A673 (cell line): ENCODE measurements at regions not wholly inside any gene's neighbourhood (a gene's known extent, or its start where the extent isn't known, plus 50 kb on each side); places are given as distances from the start of the nearest gene placed in this dataset.

Source experiments
- BruUV-seq: library from RNA; stranded (reverse); fragments of 400-500 nt; replicated peaks from 2 replicates; lab custom pipeline; 2021; lab: Mats Ljungman, UMichigan
- CTCF ChIA-PET: fragments of 300-600 bp; sonication (Branson Sonifier 250); formaldehyde crosslinking; loops from one replicate; lab custom pipeline; 2022; ENCODE audit warnings: antibody characterized with exemption; lab: Charles Lee
- POLR2A ChIA-PET: fragments of 300-600 bp; sonication (Branson Sonifier 250); formaldehyde crosslinking; loops from one replicate; lab custom pipeline; 2022; ENCODE audit warnings: antibody characterized with exemption; ENCODE audit not compliant: low non-redundant PET; lab: Charles Lee
- DNase-seq: peaks from one replicate; pipeline ENCODE4 v3.0.0-alpha.2; 2015; ENCODE audit warnings: low spot score
- H3K27ac ChIP-seq: fragments of 200-600 bp; sonication (generic); 2 replicates; pipeline ENCODE4 v1.5.1; 2016; ENCODE audit warnings: mixed run types, low read depth, mild to moderate bottlenecking, mixed read lengths, antibody characterized with exemption, low read length; ENCODE audit not compliant: poor library complexity, severe bottlenecking
- H3K27me3 ChIP-seq: fragments of 200-600 bp; sonication (generic); replicated peaks from 2 replicates; pipeline ENCODE4 v1.6.1; 2017; ENCODE audit warnings: mixed run types, low read depth, mild to moderate bottlenecking, mixed read lengths, antibody characterized with exemption, low read length; ENCODE audit not compliant: insufficient read depth, poor library complexity
- H3K36me3 ChIP-seq: fragments of 200-600 bp; sonication (generic); 2 replicates; pipeline ENCODE4 v1.6.1; 2016; ENCODE audit warnings: mixed run types, mild to moderate bottlenecking, mixed read lengths, antibody characterized with exemption, low read length; ENCODE audit not compliant: insufficient read depth, poor library complexity, severe bottlenecking
- H3K4me1 ChIP-seq: fragments of 200-600 bp; sonication (generic); 2 replicates; pipeline ENCODE4 v1.6.1; 2017; ENCODE audit warnings: mixed run types, mild to moderate bottlenecking, mixed read lengths, antibody characterized with exemption, low read length; ENCODE audit not compliant: insufficient read depth, poor library complexity, severe bottlenecking
- H3K4me3 ChIP-seq: fragments of 200-600 bp; sonication (generic); 2 replicates; pipeline ENCODE4 v1.5.1; 2016; ENCODE audit warnings: low read depth, mixed run types, mild to moderate bottlenecking, mixed read lengths, low read length; ENCODE audit not compliant: poor library complexity, severe bottlenecking
- H3K9me3 ChIP-seq: fragments of 200-600 bp; sonication (generic); 2 replicates; pipeline ENCODE4 v1.6.1; 2016; ENCODE audit warnings: mixed run types, low read depth, mild to moderate bottlenecking, mixed read lengths, antibody characterized with exemption, low read length; ENCODE audit not compliant: poor library complexity, severe bottlenecking
- EZH2 ChIP-seq: fragments of 200-600 bp; sonication (generic); IDR thresholded peaks from 2 replicates; pipeline ENCODE4 v1.6.1; 2017; ENCODE audit warnings: borderline replicate concordance, low read depth, mild to moderate bottlenecking, mixed read lengths, antibody characterized with exemption, low read length; ENCODE audit not compliant: poor library complexity, severe bottlenecking
- intact Hi-C: fragments of 100-400 bp; cut with micrococcal nuclease; formaldehyde crosslinking; loops from one replicate; pipeline ENCODE4 v1.10.0; 2022; ENCODE audit not compliant: unreplicated experiment
- TF ChIP-seq, protein P1 (sequence below): fragments of 300-800, 200-600 bp; sonication (generic); conservative IDR thresholded peaks from 2 replicates; pipeline ENCODE4 v1.5.1; 2017; ENCODE audit warnings: low read depth, mild to moderate bottlenecking, antibody characterized with exemption, low read length, moderate library complexity, mixed read lengths

DNA sequence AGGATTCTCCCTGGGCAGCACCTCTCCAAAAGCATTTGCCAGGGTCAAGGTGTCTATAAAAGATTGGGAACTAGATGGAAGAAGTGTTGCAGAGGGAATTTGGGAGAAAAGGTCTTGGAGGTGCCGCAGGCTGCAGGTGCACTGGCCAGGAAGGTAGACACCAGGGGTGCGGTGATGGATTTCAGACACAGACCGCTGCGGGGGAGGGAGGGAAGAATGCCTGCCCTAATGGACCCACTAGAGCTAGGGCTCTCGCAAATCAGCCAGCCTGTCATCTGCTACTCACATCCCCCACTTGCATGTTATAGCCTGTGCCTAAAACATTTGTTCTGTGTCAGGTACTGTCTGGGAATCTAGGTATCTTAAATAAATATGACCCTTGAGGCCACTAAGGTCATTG is 193.6 kb upstream of the SLC24A3 start:
- TF ChIP-seq EZH2, result no peak
- TF ChIP-seq, protein P1, sequence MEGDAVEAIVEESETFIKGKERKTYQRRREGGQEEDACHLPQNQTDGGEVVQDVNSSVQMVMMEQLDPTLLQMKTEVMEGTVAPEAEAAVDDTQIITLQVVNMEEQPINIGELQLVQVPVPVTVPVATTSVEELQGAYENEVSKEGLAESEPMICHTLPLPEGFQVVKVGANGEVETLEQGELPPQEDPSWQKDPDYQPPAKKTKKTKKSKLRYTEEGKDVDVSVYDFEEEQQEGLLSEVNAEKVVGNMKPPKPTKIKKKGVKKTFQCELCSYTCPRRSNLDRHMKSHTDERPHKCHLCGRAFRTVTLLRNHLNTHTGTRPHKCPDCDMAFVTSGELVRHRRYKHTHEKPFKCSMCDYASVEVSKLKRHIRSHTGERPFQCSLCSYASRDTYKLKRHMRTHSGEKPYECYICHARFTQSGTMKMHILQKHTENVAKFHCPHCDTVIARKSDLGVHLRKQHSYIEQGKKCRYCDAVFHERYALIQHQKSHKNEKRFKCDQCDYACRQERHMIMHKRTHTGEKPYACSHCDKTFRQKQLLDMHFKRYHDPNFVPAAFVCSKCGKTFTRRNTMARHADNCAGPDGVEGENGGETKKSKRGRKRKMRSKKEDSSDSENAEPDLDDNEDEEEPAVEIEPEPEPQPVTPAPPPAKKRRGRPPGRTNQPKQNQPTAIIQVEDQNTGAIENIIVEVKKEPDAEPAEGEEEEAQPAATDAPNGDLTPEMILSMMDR, result no peak
- H3K27ac ChIP-seq, result no peak overlapping the region
- H3K36me3 ChIP-seq, result no peaks in the 10 kb centered on the region
- no peaks in the 10 kb centered on the region for H3K9me3 ChIP-seq
- intact Hi-C loops, result no loop called here
- ChIA-PET POLR2A (no interaction called here), CTCF (no interaction called here)
- BruUV-seq, result no TSS peak
- H3K27me3 ChIP-seq, result no peaks in the 10 kb centered on the region
- H3K4me1 ChIP-seq, result no peaks in the 10 kb centered on the region
- no peak for DNase-seq
- H3K4me3 ChIP-seq, result no peak overlapping the region

- Histone ChIP-seq H3K4me1 (no peaks in the 10 kb centered on the region), H3K27me3 (no peaks in the 10 kb centered on the region), H3K36me3 (no peaks in the 10 kb centered on the region), H3K4me3 (no peak overlapping the region), H3K9me3 (no peaks in the 10 kb centered on the region), H3K27ac (no peak overlapping the region)
- no peak for TF ChIP-seq EZH2
- TF ChIP-seq, protein P1, result peak; percentile 38
- BruUV-seq, result no TSS peak
- POLR2A ChIA-PET, result no interaction called here
- intact Hi-C loops, result no loop called here
- CTCF ChIA-PET, result no interaction called here
- no peak for DNase-seq
Observed at GRCh38 chr20:19019734-19020364, 192.6 kb upstream of the SLC24A3 start.

DNA sequence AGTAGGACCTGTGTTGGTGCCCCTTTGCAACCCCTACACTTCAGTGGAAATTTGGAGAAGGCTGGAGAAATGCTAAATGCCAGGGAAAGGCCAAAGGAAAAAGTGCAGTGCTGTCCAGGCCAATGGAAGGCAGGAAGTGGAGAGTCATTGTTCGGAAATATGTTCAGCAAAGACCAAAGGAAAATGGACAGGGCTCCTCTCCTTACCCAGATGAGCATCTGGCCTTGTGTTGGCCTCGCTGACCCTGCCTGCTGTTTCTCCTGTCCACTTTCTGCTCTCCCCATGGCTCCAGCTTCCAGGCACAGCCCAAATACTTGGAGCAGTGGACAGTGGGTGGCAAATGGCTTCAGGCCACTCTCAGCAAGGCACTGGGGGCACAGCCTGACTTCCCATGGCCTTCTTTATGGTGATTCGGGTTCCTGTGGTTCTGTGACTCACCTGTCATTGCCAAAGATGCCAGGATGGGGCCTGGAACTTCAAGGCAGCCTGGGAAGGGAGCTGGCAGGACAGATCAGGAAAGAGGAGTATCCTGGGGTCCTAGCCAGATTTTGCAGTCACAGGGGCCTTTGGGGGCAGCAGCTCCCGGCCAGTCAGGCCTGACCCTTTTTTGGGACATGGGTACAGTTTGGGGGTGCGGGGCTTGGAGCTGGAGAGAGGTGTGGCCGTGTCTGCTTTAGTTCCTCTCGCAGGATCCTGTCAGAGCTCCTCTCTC is 190.9 kb upstream of the SLC24A3 start:
- no TSS peak for BruUV-seq

More for the DNA sequence above, 190.9 kb upstream of the SLC24A3 start:
- Histone ChIP-seq H3K36me3 (no peaks in the 10 kb centered on the region), H3K27ac (no peak overlapping the region), H3K27me3 (no peaks in the 10 kb centered on the region), H3K9me3 (no peaks in the 10 kb centered on the region), H3K4me1 (no peaks in the 10 kb centered on the region), H3K4me3 (no peak overlapping the region)
- ChIA-PET CTCF (no interaction called here), POLR2A (no interaction called here)
- DNase-seq, result no peak
- intact Hi-C loops, result no loop called here
- TF ChIP-seq, protein P1, result no peak
- no peak for TF ChIP-seq EZH2
